Activated naive CD4-positive, alpha-beta T cell treated with anti-CD3 and anti-CD28 coated beads, Interleukin-2, amount 50 U/mL, for 24 hours (primary cell): ENCODE measurements at regions not wholly inside any gene's neighbourhood (a gene's known extent, or its start where the extent isn't known, plus 50 kb on each side); places are given as distances from the start of the nearest gene placed in this dataset.

Source experiments
- H3K27ac Mint-ChIP-seq: one replicate; pipeline ENCODE4 v1.8.0; 2021; ENCODE audit warnings: mild to moderate bottlenecking, mixed read lengths
- H3K27me3 Mint-ChIP-seq: one replicate; pipeline ENCODE4 v1.8.0; 2021; ENCODE audit warnings: mixed read lengths
- H3K36me3 Mint-ChIP-seq: one replicate; pipeline ENCODE4 v1.8.0; 2021; ENCODE audit warnings: mixed read lengths
- H3K4me1 Mint-ChIP-seq: one replicate; pipeline ENCODE4 v1.8.0; 2021; ENCODE audit warnings: mixed read lengths
- H3K4me3 Mint-ChIP-seq: one replicate; pipeline ENCODE4 v1.8.0; 2021; ENCODE audit warnings: mild to moderate bottlenecking, mixed read lengths
- H3K9me3 Mint-ChIP-seq: one replicate; pipeline ENCODE4 v1.8.0; 2021; ENCODE audit warnings: mixed read lengths

GRCh38 chr22:48835857-48836672, 991.6 kb downstream of the BRD1 start:
- Mint-ChIP-seq H3K4me3 (no peak overlapping the region), H3K9me3 (no peaks in the 10 kb centered on the region), H3K4me1 (no peaks in the 10 kb centered on the region), H3K36me3 (no peaks in the 10 kb centered on the region), H3K27me3 (peaks cover 12% of the 10 kb centered on the region), H3K27ac (no peak overlapping the region)

GRCh38 chr22:48835364-48835763, 992.3 kb downstream of the BRD1 start:
- H3K9me3 Mint-ChIP-seq, result no peaks in the 10 kb centered on the region
- no peaks in the 10 kb centered on the region for H3K4me1 Mint-ChIP-seq
- H3K36me3 Mint-ChIP-seq, result no peaks in the 10 kb centered on the region
- H3K27ac Mint-ChIP-seq, result no peak overlapping the region
- no peak overlapping the region for H3K4me3 Mint-ChIP-seq
- peaks cover 12% of the 10 kb centered on the region for H3K27me3 Mint-ChIP-seq

- no peaks in the 10 kb centered on the region for H3K36me3 Mint-ChIP-seq
Observed at GRCh38 chr22:48834404-48834803, 993.3 kb downstream of the BRD1 start.

GRCh38 chr22:48832592-48832991, 995.1 kb downstream of the BRD1 start:
- no peaks in the 10 kb centered on the region for H3K36me3 Mint-ChIP-seq
- H3K27me3 Mint-ChIP-seq, result peaks cover 13% of the 10 kb centered on the region
- no peaks in the 10 kb centered on the region for H3K9me3 Mint-ChIP-seq
- no peak overlapping the region for H3K27ac Mint-ChIP-seq
- no peaks in the 10 kb centered on the region for H3K4me1 Mint-ChIP-seq
- H3K4me3 Mint-ChIP-seq, result no peak overlapping the region

More at GRCh38 chr22:48834404-48834803, 993.3 kb downstream of the BRD1 start:
- no peak overlapping the region for H3K27ac Mint-ChIP-seq
- H3K4me3 Mint-ChIP-seq, result no peak overlapping the region
- H3K27me3 Mint-ChIP-seq, result peaks cover 12% of the 10 kb centered on the region
- H3K9me3 Mint-ChIP-seq, result no peaks in the 10 kb centered on the region
- no peaks in the 10 kb centered on the region for H3K4me1 Mint-ChIP-seq

- Mint-ChIP-seq H3K36me3 (no peaks in the 10 kb centered on the region), H3K27ac (no peak overlapping the region), H3K4me1 (no peaks in the 10 kb centered on the region), H3K4me3 (no peak overlapping the region), H3K9me3 (no peaks in the 10 kb centered on the region), H3K27me3 (peaks cover 16% of the 10 kb centered on the region)
Observed at GRCh38 chr22:48829908-48830307, 997.8 kb downstream of the BRD1 start.

GRCh38 chr22:48828688-48829087, 999.0 kb downstream of the BRD1 start:
- Mint-ChIP-seq H3K27me3 (peaks cover 15% of the 10 kb centered on the region), H3K4me3 (no peak overlapping the region), H3K9me3 (no peaks in the 10 kb centered on the region), H3K36me3 (no peaks in the 10 kb centered on the region), H3K4me1 (no peaks in the 10 kb centered on the region), H3K27ac (no peak overlapping the region)

GRCh38 chr22:48827904-48828555, 999.6 kb downstream of the BRD1 start:
- Mint-ChIP-seq H3K36me3 (no peaks in the 10 kb centered on the region), H3K27ac (no peak overlapping the region), H3K4me3 (no peak overlapping the region), H3K27me3 (peaks cover 9% of the 10 kb centered on the region), H3K4me1 (no peaks in the 10 kb centered on the region), H3K9me3 (no peaks in the 10 kb centered on the region)

GRCh38 chr22:48827268-48827846, 1000.3 kb downstream of the BRD1 start:
- Mint-ChIP-seq H3K27me3 (peaks cover 8% of the 10 kb centered on the region), H3K36me3 (no peaks in the 10 kb centered on the region), H3K27ac (no peak overlapping the region)

GRCh38 chr22:48826546-48826945, 1001.1 kb downstream of the BRD1 start:
- H3K9me3 Mint-ChIP-seq, result no peaks in the 10 kb centered on the region
- H3K27ac Mint-ChIP-seq, result no peak overlapping the region
- H3K36me3 Mint-ChIP-seq, result no peaks in the 10 kb centered on the region
- no peak overlapping the region for H3K4me3 Mint-ChIP-seq
- H3K27me3 Mint-ChIP-seq, result peaks cover 8% of the 10 kb centered on the region
- no peaks in the 10 kb centered on the region for H3K4me1 Mint-ChIP-seq

More at GRCh38 chr22:48827268-48827846, 1000.3 kb downstream of the BRD1 start:
- Mint-ChIP-seq H3K4me1 (no peaks in the 10 kb centered on the region), H3K9me3 (no peaks in the 10 kb centered on the region), H3K4me3 (no peak overlapping the region)

GRCh38 chr22:48825802-48826520, 1001.7 kb downstream of the BRD1 start:
- Mint-ChIP-seq H3K27ac (no peak overlapping the region), H3K36me3 (no peaks in the 10 kb centered on the region), H3K27me3 (peaks cover 6% of the 10 kb centered on the region), H3K4me1 (no peaks in the 10 kb centered on the region), H3K9me3 (no peaks in the 10 kb centered on the region), H3K4me3 (no peak overlapping the region)

GRCh38 chr22:48824712-48825651, 1002.7 kb downstream of the BRD1 start:
- Mint-ChIP-seq H3K27me3 (peaks cover 8% of the 10 kb centered on the region), H3K4me3 (no peak overlapping the region), H3K27ac (no peak overlapping the region), H3K36me3 (no peaks in the 10 kb centered on the region), H3K4me1 (no peaks in the 10 kb centered on the region), H3K9me3 (no peaks in the 10 kb centered on the region)

- no peaks in the 10 kb centered on the region for H3K4me1 Mint-ChIP-seq
- H3K36me3 Mint-ChIP-seq, result no peaks in the 10 kb centered on the region
- no peak overlapping the region for H3K27ac Mint-ChIP-seq
- H3K9me3 Mint-ChIP-seq, result no peaks in the 10 kb centered on the region
- H3K4me3 Mint-ChIP-seq, result no peak overlapping the region
- H3K27me3 Mint-ChIP-seq, result peaks cover 7% of the 10 kb centered on the region
Observed at GRCh38 chr22:48823941-48824340, 1003.7 kb downstream of the BRD1 start.

- Mint-ChIP-seq H3K4me1 (no peaks in the 10 kb centered on the region), H3K9me3 (no peaks in the 10 kb centered on the region), H3K36me3 (no peaks in the 10 kb centered on the region), H3K4me3 (no peak overlapping the region), H3K27me3 (peaks cover 9% of the 10 kb centered on the region), H3K27ac (no peak overlapping the region)
Observed at GRCh38 chr22:48822278-48823233, 1005.1 kb downstream of the BRD1 start.

GRCh38 chr22:48821727-48822126, 1005.9 kb downstream of the BRD1 start:
- Mint-ChIP-seq H3K4me3 (no peak overlapping the region), H3K27me3 (peaks cover 9% of the 10 kb centered on the region), H3K27ac (no peak overlapping the region), H3K9me3 (no peaks in the 10 kb centered on the region), H3K4me1 (no peaks in the 10 kb centered on the region), H3K36me3 (no peaks in the 10 kb centered on the region)
